Endometrium (tissue), 2 donors: ENCODE measurements at regions not wholly inside any gene's neighbourhood (a gene's known extent, or its start where the extent isn't known, plus 50 kb on each side); places are given as distances from the start of the nearest gene placed in this dataset.
"Not testable (repeated sequence)": the region's sequence is repeated elsewhere in the genome, so short reads cannot be mapped to it uniquely, and the experiment has no call there.

Source experiments
- FAIRE-seq: peaks from 2 replicates; lab custom pipeline; 2012; peaks lifted over from hg19 to GRCh38; lab: Jason Lieb, UNC
- donor health status: control.
- donor health status: control.

- no peak for FAIRE-seq
These were observed 602.0 kb upstream of the COBL start for GRCh38 chr7:51918581-51918980.

- no peak for FAIRE-seq
These were observed 584.9 kb upstream of the COBL start for GRCh38 chr7:51901489-51901840.

- FAIRE-seq = not testable (repeated sequence)
These were observed 584.3 kb upstream of the COBL start for GRCh38 chr7:51900755-51901488.

- FAIRE-seq = no peak
These were observed 583.0 kb upstream of the COBL start for GRCh38 chr7:51899611-51900010.

- FAIRE-seq = no peak
These were observed 565.8 kb upstream of the COBL start for GRCh38 chr7:51882412-51882811.

GRCh38 chr7:51881309-51881708, 564.7 kb upstream of the COBL start:
- FAIRE-seq = no peak

- FAIRE-seq = no peak
These were observed 562.3 kb upstream of the COBL start for GRCh38 chr7:51878865-51879264.

- FAIRE-seq = no peak
These were observed 552.8 kb upstream of the COBL start for GRCh38 chr7:51869452-51869851.

GRCh38 chr7:51867117-51867516, 550.5 kb upstream of the COBL start:
- no peak for FAIRE-seq

- FAIRE-seq = no peak
These were observed 543.7 kb upstream of the COBL start for GRCh38 chr7:51860305-51860704.

GRCh38 chr7:51850126-51850525, 533.5 kb upstream of the COBL start:
- FAIRE-seq = no peak

GRCh38 chr7:51847461-51848134, 531.0 kb upstream of the COBL start:
- no peak for FAIRE-seq

- FAIRE-seq = not testable (repeated sequence)
These were observed 522.5 kb upstream of the COBL start for GRCh38 chr7:51839130-51839529.

GRCh38 chr7:51827631-51828030, 511.0 kb upstream of the COBL start:
- FAIRE-seq = no peak

GRCh38 chr7:51824050-51824449, 507.4 kb upstream of the COBL start:
- FAIRE-seq = no peak

GRCh38 chr7:51823437-51823836, 506.8 kb upstream of the COBL start:
- no peak for FAIRE-seq

- no peak for FAIRE-seq
These were observed 501.2 kb upstream of the COBL start for GRCh38 chr7:51817694-51818225.

- not testable (repeated sequence) for FAIRE-seq
These were observed 489.3 kb upstream of the COBL start for GRCh38 chr7:51805783-51806431.

- FAIRE-seq = no peak
These were observed 486.1 kb upstream of the COBL start for GRCh38 chr7:51802718-51803117.

GRCh38 chr7:51797371-51797770, 480.8 kb upstream of the COBL start:
- FAIRE-seq = no peak

GRCh38 chr7:51792796-51793195, 476.2 kb upstream of the COBL start:
- no peak for FAIRE-seq

- FAIRE-seq = no peak
These were observed 472.9 kb upstream of the COBL start for GRCh38 chr7:51789489-51789888.

- FAIRE-seq = no peak
These were observed 469.7 kb upstream of the COBL start for GRCh38 chr7:51786284-51786683.
